CD4-positive, alpha-beta T cell treated with Interferon alpha-2 for 1 hour (primary cell): ENCODE measurements at regions not wholly inside any gene's neighbourhood (a gene's known extent, or its start where the extent isn't known, plus 50 kb on each side); places are given as distances from the start of the nearest gene placed in this dataset.

ENCODE experiments used
- DNase-seq, 2 donors: peaks; one replicate each; pipeline ENCODE4 v3.0.0-alpha.2; 2020 to 2022

DNA sequence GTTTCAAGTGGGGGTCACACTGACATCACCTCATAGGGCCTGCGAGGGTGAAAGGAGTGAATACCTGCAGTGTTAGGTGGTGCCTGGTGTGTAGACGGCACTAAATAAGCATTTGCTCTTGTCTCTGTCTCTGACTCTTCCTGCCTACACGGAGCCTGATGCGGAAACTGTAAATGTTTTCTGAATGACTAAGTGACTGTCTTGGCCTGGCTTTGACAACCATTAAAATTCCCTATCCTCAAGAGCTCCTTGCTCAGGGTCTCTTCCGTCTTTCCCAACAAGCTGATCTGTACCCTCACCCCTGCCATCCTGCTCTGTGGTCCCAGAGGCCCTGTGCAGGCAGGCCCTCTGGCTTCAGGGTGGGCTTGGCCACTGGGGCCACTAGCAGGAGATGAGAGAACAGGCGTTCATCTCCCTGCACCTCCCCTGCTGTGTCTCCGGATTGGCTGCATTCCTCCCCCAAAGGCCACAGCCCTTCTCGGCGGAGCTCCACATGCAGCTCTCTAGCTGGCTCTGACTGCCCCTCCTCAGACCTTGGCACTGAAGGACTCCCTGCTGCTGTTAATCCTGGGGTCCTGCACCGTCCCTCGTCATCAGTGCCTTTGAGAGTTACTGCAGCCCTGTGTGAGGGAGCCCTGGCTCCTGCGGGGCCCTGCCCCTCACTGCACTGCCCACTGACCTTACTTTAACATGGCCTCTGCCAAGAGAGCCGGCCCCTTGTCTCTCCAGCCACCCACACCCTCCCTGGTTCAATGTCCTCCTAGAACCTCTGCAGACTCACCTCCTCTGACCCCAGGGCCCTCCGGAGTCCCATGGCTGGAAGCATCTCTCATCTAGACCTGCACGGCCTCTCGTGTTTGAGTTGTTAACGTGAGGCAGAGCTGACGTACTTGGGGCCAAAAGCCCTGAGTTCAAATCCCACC lies 211.1 kb downstream of the MATN1 start:
- DNase-seq = no peak

DNA sequence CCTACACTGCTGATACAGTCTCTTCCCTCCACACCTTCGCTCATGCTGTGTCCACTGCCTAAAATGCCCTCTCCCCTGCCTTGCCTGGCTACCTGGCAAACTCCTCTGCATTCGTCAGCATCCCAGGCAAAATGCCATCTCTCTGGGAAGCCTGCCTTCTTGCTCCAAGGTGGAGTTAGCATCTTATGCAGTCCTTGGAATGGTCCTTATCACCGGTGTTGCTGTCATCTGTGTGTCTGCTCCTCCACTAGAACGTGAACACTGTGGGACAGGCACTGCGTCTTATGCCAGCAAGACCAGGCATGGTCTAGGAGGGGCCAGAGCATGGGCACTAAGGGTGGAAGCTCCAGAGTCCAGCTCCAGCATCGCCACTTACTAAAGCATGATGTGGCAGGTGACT lies 211.8 kb downstream of the MATN1 start:
- no peak for DNase-seq

DNA sequence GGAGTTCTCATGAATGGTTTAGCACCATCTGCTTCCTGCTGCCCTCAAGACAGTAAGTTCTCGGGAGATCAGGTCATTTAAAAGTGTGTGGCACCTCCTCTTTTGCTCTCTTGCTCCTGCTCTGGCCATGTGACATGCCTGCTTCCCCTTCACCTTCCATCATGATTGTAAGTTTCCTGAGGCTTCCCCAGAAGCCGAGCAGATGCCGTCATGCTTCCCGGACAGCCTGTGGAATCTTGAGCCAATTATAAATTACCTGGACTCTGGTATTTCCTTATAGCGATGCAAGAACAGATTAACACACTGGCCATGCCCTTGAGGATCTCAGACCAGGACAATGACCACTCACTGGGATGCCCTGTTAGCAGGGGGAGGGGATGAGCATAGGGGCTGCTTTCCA lies 212.3 kb downstream of the MATN1 start:
- DNase-seq = no peak

DNA sequence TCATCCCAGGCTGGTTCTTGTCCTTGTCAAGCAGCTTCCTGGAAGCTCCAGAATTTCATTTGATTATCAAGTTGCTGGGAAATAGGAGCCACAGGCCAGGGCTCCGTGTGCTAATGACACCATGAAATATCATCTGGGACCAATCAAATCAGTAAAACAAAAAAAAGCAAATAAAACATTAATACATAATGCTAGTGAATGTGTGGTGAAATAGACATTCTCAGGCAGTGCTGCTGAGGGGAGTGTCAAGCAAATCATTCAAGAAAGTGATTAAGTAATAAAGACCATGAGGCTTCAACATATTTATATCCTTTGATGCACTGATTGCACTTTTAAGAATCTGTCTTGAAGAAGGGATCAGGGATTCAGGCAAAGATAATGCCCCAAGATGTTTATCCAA lies 213.7 kb downstream of the MATN1 start:
- no peak for DNase-seq

DNA sequence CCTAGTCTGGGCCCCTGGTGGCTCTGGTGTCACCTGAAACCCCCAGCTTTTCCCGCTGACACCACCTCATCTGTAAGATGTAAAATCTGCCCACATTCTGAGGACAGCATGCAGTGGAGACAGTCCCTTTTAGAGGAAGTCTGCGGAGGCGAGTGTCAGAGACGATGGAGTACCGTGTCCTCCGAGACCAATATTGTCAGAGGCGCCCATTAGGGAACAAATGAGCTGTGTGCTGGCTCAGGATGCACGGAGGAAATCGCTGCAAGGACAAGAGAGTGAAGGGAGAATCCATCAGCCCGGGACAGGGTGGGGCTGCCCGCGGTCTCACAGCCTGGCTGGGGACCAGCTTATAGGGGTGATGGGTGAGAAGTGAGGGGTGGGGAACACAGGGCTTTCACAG lies 214.8 kb downstream of the MATN1 start:
- no peak for DNase-seq

DNA sequence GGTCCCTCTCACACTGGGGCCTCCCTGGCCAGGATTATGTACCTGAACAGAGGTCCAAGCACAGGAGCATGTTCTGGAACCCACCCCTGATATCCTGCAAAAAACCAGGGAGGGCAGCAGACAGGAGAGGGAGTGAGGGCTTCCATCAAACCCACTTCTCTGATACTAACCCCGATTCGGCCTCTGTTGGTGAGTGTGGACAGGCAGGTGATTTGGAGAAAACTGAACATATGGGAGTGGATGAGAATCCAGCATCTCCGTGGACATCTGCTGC lies 215.3 kb downstream of the MATN1 start:
- DNase-seq = no peak

DNA sequence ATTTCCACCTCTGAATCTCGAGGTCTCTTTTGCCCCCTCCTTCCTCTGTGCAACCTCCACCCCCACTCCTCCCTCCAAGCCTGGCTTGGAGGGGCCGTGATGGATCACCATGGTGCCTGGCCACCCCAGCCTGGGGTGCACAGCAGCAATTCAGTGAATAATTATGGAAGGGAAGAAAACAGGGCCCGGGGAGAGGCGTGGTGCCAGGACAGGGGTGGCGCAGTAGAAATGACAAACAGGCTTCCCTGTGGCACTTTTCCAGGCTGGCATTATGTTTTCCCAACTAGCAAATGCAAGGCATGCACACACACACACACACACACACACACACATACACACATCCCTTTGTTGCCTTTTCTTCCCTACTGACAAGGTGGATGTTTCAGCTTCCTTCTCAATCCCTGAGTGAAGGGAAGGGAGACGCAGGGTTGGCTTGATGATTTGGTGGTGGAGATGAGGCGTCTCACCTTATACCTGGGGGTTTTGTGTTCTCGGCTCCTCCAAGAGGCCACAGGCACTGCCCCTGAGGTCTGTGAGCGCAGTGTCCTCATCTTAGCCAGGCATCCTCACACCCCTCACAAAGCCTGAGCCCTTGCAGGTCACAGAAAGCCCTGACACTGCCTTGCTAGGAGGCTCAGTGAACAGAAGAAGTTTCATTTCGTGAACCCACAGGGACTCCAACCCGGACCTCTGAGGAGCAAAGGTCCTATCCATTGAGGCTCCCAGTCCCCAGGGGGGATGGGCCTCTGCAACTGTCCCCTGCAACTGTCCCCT lies 215.8 kb downstream of the MATN1 start:
- DNase-seq = no peak

DNA sequence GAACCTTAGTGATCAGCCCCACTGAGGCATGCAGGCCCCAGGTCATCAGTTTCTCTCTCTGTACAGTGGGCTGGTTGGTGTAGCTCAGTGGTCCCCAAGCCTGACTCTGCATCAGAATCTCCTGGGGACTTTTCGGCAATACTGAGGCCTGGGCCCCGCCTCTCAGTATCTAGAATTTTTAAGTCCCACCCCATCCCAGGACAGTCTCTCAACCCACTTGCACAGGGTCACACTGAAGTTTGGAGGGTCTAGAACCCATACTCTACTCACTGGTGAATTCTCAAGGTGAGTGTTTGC lies 216.4 kb downstream of the MATN1 start:
- DNase-seq = no peak

DNA sequence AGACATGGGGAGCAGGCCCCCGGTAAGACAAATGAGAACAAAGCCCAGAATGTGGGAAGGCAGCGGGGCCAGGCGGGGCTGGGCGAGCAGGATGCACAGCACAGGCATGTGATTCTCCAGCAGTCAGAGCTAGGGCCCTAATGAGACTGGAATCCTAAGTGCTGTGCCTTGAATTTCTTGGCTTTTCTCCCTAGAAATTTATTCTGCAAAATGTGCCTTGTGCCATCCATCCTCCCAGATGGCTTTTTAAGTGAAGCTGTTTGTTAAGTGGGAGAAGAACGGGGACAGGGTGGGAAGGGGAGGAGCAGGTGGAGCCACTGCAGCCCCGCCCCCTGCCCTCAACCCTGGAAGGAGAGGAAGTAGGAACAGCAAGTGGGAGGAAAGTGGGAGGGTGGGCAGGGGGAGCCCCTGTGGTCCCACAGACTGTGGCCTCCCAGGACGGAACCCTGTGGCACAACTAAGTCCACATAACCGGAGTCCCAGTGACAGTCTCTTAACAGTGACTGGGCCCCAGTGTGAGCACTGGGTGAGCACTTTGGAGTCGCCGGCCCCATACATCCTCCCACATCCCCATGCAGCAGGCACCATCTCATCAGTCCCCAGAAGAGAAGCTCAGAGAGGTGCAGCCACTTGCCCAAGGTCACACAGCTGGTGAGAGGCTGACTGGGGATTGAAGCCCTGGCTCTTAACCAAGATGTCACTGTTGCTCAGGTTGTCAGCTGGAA lies 216.9 kb downstream of the MATN1 start:
- DNase-seq = no peak

DNA sequence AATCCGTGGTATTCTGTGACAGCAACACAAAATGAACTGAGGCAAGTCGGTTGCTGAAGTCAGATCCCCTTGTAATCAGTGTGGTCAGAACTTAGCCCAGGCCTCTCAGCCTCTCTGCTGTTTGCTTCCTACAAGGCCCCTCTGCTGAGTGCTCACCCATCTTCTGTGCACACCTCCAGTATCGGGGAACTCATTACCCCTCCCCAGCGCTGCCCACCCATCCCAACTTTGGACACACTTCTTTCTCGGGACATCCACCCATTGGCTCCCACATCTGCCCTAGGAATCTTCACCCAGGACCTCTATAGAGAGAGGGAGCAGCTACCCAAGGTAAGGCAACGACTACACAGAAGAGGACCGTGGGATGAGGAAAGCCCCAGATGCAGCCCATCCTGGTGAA lies 217.5 kb downstream of the MATN1 start:
- DNase-seq = no peak

DNA sequence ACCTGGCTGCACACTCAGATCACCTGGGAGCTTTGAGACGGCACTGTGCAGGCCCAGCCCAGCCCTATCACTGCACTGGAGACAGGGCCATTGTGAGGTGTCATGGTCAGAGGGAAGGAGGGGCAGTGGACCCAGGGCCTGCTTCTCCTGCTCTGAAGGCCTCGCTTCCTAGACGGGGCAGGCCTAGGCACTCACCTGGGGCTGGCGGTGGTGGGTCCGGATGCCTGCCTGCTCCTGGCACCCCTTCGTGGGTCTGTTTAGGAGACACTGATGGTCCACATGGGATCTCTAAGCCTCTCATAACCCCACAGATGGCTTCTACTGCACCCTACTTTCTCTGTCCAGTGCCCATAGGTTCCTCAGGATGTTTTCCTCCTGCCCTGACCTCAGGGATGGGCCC lies 230.9 kb downstream of the MATN1 start:
- no peak for DNase-seq

DNA sequence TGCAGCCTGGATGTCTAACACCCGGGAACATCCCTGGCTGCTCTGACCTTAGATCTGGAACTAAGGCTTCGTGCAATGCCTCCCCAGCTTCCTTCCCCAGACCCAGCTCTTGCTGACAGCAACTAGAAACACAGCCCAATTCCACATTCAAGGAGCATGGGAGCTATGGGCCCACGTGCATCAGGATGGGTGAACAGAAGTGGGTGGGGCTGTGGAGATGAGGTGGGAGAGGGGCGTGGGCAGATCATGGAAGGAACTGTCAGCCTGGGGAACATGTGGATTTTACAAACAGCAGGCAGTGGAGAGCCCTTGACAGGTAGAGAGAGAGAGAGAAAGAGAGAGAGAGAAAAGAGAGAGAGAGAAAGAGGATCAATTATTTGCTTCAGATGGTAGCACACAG lies 231.6 kb downstream of the MATN1 start:
- no peak for DNase-seq

DNA sequence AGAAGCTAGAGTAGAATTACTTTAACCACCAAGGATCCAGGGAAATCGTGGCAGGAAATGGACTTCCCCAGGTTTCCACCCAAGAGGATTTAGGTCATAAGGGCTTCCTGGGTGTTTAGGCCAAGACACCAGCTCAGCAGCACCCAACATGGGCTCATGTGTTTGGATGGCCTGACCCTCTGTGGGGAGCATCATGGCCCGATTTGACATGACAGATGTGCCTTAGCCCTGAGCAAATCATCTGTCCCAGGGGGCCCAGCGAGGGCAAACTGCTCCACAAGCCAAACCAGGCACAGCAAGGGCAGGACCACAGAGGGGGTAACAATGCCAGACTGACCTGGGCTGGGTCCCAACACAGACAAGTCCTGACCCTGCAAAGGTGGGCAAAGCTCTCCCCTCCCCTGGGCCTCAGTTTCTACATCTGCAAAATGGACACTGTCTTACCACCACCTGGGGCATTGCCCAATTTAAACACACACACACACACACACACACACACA lies 232.8 kb downstream of the MATN1 start:
- DNase-seq = no peak

DNA sequence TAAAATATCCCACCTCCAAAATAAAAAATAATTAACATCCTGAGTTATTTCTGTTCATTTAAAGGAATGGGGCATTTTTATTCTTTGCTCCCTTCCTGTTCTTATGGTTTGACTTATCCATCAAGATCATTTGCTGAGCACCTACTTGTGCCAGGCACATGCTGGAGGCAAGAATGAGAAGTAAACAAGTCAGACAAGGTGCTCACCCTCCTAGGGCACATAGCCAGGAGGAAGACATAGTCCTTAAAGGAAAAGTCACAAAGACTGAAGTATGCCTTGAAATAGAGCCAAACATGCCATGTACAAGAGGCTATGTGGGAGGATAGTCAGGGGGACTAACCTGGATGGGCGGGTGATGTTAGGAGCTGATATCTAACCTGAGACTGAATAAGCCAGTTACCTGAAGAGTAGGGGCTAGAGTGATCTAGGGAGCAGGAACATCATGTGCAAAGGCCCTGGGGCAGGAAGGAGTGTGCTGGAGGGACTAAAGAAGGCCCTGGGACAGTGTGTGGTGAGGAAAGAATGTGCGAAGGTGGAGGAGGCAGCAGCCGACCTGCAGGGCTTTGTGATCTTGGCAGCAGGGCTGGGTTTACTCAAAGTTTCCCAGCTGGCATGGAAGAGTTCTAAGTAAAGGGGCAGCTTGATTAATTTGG lies 233.5 kb downstream of the MATN1 start:
- DNase-seq = no peak

DNA sequence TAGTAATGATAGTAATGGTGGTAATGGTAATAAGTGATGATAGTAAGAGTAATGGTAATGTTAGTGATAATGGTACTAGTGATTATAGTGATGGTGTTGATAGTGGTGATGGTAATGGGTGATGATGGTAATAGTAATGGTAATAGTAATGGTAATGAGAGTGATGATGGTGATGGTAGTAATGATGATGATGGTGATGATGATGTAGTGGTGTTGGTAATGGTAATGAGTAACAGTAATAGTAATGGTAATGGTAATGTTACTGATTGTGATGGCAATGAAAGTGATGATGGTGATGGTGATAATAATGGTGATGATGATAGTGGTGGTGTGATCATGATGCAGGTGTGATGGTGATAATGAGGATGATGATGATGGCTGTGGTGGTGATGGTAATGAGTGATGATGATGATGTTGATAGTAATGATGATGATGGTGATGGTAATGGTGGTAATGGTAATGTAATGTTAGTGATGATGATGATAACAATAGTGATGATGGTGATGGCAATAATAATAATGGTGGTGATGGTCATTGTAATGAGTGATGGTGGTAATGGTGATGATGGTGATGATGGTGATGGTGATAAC lies 235.0 kb downstream of the MATN1 start:
- DNase-seq = no peak

DNA sequence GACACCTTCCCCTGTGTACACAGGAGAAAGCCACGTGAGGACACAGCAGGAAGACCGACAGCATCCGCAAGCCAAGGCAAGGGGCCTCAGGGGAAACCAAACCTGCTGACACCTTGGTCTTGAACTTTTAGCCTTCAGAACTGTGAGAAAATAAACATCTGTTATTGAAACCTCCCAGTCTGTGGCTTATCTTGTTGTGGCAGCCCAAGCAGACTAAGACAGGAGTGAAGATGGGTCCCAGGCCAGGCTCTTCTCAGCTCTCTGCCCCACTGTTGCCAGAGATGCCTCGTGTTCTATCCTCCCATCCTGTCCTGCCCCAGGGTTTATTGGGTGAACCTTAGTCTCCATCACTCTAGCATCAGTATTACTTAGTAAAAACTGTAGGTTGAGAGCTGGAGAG lies 236.3 kb downstream of the MATN1 start:
- DNase-seq = no peak

DNA sequence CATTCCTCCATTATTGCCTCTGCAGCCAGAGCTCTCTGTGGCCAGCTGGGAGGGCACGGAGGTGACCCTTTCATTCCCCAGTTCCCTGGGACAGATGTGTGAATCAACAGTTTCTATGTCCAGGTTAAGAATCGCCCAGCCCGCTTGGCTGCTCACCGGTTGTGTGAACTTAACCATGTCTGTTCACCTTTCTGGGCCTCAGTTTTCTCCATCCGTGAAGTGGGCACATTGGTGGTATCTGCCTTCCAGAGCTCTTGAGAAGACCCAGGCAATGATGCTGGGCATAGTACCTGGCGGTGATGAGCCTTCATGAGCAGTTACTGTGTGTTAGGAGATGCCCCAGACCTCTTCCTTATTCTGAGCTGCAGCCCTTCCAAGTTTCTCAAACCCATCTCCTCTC lies 238.3 kb downstream of the MATN1 start:
- DNase-seq = no peak

DNA sequence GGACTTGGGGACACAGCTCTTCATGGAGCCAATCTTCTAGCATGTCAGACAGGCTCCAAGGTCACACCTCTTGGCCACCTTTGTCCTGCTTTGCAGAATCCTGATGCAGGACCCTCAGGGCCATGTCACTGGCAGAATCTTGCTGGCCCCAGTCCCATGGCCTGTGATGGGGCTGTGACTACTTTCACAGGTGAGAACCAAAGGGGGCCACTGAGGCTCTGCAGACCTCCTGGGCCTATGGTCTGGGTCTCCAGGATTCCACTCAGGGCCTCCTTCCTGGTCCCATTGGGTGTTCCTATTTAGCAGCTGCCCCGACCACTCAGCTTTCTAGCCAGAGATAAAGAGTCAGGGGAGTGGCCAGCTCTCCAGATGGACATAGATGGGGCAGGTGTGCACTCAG lies 238.7 kb downstream of the MATN1 start:
- DNase-seq = no peak

DNA sequence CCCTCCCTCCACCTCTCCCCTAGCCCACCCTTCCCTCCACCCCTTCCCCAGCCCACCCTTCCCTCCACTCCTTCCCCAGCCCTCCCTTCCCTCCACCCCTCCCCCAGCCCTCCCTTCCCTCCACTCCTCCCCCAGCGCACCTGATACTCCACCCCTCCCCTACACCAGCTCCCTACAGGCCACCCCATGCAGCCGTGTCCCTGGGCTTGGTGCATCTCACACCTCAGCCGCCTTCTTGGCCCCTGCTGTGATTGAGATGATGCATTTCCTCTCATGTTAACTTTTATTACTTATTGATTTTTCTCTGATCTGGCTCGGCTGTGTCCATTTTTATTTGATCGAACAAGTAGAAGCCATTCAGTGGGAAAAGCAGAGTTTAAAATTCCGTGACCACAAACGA lies 243.8 kb downstream of the MATN1 start:
- DNase-seq = no peak

DNA sequence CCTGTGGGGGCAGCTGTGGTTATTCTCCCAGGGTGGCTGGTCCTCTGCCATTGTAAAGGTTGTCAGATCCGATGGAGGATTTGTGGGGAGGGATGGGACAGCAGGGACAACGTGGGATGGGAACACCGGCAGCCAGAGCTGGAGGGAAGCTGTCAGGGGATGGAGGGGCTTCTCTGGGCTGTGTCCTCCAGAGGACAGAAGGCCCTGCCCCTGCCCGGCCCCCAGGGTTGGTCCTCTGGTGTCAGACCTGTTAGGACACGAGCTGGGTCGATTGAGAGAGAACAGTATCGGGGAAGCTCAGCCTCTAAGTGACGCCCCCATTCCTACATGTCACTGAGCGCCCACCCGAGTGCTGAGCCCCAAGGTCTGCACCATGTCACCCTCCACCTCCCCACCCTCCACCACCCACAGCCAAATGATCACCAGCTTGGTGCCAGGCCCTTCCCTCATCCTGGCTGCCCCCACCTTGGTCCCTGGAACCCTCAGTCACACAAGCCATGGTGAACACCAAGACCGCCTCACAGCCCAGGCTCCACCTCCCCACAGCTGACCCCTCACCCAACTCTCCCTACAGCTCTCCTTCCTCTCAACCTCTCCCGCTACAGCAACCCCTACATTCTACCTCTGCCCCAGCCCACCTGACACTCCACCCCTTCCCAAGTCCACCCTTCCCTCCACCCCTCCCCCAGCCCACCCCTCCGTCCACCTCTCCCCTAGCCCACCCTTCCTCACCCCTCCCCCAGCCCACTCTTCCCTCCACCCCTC lies 244.4 kb downstream of the MATN1 start:
- no peak for DNase-seq

DNA sequence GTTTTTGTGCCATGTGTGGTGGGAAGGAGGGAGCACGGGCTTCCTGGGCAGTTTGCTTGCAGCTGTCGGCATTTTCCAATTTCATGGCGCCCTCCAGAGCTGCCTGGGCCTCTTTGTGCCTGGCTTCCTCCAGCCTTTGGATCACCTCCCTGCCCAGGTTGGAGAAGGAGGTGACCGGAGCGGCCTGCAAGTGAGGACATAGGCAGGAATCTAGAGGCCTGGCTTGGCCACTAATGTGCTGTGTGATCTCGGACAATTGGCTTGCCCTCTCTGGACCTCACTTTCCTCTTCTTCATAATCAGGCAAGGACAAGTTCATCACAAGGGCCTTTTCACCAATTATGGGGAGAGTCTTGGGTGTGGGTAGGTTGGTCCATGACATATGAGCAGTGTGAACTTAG lies 245.1 kb downstream of the MATN1 start:
- DNase-seq = no peak

DNA sequence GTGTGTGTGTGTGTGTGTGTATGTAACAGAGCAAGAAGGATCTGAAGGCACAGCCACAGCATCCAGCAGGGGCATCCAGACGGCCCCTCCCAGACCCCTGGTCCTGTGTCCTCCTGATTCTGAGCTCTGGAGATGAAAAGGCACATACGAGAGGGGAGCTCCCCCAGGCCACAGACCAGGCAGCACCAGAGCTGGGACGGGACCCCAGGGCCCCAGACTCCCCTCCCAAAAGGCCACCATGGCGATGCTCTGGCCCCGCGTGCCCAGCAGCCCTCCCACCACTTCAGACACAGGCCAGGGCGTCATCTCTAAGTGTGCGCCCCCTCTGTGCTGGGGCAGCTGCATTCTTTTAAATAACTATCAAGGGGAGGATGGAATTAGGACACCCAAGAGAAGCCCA lies 245.8 kb downstream of the MATN1 start:
- DNase-seq = no peak
